GM18520 (cell line): ENCODE measurements at regions not wholly inside any gene's neighbourhood (a gene's known extent, or its start where the extent isn't known, plus 50 kb on each side); places are given as distances from the start of the nearest gene placed in this dataset.
"Not testable (repeated sequence)": the region's sequence is repeated elsewhere in the genome, so short reads cannot be mapped to it uniquely, and the experiment has no call there.

ENCODE experiments used
- ATAC-seq: cut with Tn5 transposase; IDR thresholded peaks from one replicate; pipeline ENCODE4 v1.9.1; 2021; ENCODE audit not compliant: unreplicated experiment

DNA sequence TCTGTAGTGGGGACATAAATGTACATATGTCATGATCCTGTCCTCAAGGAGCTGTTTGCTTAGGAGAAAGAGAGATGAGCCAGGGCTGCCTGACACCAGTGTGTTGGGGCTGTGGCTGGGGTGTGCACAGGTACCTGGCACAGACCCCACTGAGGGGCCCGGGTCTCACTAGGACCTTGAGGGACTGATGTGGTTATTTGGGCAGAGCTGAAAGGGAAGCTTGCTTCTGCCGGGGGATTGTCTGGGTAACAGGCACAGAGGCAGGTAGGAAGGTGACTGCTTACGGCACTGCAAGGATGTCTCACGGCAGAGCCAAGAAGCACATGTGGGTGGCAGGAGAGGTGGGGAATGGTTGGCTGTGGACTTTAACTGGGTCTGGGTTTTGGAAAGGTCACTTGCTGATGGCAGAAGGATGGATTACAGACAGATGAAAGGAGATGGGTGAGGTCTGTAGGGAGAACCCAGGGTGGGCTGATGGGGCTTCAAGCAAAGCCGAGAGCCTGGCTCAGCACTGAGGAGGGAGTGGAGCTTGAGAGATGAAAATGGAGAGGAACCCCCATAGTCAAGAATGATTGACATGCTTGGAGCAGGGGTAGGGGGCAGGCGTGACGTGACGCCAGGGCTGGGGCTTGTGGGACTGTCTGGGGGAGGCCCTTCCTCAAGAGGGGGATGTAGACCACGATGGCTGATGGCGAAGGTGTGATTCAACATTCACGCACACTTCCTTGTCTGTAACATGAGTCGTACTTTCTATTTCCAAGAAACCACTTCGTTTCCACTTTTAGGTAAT lies 207.7 kb upstream of the SHH start:
- ATAC-seq = no peak

DNA sequence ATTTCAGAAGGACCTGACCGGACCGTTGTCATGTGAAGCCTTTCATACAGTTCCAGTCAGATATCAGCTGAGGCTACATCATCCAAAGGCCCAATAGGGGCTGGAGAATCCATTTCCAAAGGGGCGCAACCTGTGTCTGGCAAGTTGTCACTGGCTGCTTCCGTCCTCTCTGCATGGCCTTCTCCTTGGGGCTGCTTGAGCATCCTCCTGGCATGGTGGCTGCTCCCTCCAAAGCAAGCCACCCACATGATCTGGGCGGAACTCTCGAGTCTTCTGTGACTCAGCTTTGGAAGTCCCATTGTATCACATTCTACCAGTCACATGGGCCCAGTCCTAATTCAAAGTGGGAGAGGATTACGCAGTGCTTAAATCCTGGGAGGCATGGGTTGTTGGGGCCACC lies 207.0 kb upstream of the SHH start:
- ATAC-seq = no peak

DNA sequence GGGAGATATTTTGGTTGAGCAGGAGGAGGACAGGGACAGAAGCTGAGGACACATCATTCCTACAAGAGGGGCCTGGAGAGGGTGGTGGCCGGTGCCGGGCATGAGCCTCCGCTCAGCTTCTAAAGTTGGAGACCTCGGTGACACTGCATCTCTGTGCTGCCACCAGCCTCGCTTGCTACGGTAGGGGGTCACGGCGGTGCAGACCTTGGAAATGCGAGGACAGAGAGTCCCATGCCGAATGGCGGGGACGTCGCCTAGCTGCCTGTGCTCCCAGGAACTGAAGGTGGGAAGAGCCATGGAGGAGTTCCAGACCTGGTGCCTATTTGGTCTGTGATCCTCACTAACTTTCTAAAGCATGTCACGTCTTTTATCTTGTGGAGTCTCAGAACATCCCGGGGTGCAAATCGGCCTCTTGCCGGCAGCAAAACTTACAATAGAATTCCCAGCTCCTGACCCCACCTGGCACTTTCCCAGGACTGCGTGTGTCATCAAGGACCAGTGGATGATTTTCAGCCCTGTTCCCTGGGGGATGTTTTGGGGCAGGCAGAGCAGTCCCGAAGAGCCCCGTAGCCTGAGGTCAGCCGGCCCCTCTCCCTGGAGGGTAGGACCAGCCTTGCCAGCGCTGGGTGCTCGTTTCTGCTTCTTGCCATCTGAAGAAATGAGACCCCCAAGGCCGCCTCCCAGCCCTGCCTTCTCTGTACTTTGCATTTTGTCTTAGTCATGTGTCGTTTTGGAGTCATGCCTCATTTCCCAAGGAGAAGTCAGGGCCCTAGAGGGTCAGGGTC lies 205.8 kb upstream of the SHH start:
- no peak for ATAC-seq

DNA sequence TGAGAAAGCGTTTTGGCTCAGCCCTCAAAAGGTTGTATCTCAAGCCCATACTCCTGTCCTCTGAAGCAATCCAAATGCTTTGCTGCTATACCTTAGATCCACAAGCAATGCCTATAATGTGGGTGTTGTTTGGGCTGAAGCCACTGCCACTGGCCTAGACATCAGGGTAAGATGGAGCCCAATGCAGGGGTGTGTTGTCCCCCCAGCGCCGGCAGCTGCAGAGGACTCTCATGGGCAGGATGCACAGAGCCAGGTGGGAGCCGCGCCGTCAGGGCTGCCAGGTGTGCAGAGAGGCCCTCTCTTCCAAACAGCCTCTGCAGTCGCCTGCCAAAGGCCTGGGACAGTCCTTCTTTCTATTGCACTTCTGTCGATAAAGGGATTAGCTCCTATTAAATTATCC lies 205.2 kb upstream of the SHH start:
- no peak for ATAC-seq

DNA sequence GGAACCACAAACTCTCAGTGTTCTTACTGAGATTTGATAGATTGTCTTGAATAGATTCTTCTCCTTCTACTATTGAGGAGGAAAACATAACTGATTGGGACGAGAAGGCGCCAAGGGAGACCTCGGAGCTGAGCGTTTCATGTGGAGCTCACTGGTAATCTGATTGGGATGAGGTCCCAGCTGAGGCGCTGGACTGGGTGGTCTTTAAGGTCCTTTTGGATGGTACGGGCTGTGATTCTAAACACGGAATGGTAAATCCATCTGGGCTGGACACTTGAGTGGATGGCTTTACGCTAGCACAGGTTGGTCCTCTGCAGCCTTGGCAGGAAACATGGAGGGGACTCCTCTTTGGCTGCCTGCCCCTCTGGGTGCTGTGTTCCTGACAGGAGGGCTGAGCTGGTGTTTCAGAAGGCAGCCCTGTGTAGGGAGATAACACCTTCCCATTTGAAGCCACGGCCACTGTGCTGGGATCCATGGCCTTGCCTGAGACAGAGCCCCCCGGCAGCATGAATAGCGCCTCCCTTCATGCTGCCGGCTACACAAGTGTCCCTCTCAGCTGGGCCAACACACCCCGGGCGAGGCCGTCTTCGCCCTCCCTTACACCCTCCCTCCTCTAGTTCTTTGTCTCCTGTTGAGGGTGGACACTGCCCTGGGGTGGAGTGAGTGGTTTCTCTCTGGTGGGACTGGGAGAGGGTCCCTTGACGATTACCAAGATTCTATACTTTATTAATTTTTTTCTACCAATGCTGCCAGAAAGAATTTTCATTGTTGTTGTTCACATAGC lies 203.2 kb upstream of the SHH start:
- no peak for ATAC-seq

DNA sequence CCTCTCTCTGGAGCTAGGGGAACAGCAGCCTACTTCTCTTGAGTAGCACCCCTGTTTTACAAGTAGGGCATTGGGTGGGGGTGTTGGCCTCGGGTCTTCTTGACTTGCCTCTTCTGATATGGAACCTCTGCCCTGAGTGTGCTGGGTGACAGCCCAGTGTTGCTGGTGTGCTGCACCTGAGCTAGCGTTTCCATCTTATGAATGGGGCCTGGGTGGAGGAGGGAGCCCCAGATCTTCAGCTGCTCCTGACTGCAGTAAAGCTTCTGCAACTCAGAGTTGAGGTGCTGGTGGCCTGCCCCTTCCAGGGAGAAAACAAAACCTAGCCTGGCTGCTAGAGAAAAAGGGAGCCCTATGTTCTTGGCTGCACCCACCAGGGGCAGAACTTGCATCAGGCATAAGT lies 202.5 kb upstream of the SHH start:
- ATAC-seq = no peak

DNA sequence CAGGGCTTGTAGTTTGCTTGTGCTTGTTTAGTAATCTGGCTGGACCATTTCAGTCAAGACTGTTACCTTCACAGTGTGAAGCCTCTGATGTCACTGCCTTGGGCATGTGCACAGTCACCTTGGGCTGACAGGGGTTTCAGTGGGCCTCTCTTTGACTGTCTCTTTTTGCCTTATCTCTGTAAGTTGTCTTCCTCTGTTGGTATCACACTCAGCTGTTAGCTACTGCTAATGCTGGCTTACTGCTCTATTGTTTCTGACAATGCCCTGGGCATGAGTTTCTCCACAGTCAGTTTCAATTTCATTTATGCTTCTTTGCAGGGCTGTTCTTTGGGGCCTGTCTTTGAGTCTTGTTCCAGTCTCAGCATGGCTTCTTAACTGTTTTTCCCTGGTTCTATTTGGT lies 201.9 kb upstream of the SHH start:
- no peak for ATAC-seq

DNA sequence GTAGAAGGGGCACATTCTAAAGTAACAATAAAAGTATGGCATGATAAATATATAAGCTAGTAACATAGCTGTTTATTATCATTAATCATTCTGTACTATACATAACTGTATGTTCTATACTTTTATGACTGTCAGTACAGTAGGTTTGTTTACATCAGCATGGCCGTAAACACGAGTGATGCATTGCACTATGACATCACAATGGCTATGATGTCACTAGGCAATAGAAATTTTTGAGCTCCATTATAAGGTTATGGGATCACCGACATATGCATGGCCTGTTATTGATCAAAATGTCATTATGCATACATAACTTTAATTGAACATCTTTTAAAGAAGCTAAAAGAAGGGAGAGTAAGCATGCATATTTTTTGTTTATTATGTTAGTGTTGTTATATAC lies 200.1 kb upstream of the SHH start:
- no peak for ATAC-seq

DNA sequence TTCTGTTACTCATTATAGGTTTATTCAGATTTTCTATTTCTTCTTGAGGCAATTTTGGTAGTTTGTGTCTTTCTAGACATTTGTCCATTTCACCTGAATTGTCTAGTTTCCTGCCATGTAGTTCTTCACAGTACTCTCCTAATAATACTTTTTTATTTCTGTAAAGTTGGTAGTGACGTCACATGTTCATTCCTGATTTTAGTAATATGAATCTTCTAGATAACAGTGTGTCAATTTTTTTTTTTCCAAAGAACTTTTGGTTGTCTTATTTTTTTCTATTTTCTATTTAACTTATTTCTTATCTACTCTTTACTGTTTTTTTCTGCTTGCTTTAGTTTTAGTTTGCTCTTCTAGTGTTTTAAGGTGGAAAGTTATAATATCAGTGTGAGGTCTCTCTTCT lies 197.3 kb upstream of the SHH start:
- ATAC-seq = no peak

DNA sequence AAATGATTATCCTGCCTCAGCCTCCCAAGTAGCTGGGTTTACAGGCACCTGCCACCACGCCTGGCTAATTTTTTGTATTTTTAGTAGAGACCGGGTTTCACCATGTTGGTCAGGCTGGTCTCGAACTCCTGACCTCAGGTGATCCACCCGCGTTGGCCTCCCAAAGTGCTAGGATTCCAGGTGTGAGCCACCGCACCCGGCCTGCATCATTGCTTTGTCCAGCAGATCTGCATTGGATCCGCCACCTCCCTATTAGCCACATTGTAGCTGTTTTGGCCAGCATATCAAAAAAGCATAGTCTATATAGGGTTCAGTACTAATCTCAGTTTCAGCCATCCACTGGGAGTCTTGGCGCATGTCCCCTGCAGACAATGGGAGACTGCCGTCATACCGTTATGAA lies 194.6 kb upstream of the SHH start:
- ATAC-seq = not testable (repeated sequence)

DNA sequence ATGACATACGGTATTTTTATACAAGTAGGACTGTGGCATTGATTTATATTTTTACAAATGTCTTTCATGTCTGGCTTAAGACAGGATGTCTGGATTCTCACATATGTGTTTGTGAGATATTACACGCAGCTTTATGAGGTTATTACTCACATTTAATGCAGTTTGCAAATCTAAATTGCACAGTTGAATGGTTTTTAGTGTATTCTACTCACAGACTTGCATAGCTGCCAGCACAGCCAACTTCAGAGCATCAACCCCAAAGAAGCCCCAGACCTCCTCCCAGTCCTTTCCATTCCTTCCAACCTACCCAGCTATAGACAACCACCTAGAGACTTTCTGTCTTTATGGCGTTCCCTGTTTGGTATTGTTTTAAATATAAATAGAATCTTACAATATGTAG lies 193.8 kb upstream of the SHH start:
- no peak for ATAC-seq

DNA sequence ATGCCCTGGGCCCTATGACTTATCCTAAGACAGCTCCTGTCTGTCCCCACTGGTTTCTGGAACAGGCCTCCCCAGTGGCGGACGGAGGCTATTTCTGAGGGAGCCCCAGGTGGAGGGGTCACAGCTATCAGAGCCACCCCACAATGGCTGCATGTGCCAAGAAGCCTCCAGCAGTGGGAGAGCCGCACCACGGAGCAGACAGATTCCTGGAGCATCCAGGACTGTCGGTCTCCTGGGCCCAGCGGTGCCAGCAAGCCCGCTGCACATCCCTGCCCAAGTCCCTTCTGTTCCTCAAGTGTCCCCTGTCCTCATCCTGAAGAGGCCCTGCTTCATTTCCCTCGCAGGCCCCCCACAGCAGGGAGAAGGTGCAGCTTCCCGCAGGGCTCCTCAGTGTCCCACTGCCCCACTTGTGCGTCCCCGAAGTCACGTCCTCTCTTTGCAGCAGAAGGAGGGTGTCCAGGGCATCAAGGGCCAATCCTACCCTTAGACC lies 193.0 kb upstream of the SHH start:
- no peak for ATAC-seq

DNA sequence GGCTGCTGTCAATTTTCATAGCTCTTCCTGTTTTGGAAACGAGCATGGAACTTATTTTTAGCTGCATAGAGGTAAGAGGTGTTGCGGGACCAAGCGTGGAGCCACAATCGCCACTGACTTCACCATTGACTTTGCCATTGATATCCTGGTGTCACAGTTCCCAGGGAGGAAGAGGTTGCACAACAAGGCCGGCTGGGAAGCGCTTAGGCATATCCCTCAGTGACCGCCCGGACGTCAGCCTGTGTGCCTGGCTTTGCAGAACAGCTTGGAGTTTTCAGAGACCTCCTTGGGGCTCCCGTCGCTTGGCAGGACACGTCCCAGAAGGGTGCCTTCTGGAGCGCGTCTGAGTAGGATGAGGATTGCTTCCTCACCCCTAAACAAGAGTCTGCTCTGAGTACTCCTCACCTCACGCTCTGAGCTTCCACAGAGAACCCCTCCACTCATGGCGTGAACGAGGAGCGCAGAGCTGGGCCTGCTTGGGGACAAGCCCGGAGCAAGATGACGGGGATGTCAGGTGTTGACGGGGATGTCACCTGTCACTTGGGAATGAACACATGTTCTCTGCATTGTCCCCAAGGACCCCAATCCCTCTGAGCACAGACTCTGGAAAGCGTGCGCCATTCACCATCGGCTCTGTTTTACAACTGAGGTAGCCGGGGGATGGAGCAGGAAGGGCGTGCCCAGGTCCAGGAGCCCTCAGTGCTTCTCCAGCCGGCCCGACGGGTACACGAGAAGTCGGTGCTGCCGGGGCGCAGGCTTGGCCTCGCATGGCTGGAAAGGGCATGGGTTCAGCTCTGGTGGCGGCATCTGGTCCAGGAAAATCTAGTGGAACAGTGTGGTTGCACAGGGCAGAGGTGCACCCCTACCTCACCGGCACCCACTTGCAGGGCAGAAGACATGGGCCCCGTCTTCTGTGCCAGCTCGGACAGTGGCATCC lies 192.3 kb upstream of the SHH start:
- no peak for ATAC-seq

DNA sequence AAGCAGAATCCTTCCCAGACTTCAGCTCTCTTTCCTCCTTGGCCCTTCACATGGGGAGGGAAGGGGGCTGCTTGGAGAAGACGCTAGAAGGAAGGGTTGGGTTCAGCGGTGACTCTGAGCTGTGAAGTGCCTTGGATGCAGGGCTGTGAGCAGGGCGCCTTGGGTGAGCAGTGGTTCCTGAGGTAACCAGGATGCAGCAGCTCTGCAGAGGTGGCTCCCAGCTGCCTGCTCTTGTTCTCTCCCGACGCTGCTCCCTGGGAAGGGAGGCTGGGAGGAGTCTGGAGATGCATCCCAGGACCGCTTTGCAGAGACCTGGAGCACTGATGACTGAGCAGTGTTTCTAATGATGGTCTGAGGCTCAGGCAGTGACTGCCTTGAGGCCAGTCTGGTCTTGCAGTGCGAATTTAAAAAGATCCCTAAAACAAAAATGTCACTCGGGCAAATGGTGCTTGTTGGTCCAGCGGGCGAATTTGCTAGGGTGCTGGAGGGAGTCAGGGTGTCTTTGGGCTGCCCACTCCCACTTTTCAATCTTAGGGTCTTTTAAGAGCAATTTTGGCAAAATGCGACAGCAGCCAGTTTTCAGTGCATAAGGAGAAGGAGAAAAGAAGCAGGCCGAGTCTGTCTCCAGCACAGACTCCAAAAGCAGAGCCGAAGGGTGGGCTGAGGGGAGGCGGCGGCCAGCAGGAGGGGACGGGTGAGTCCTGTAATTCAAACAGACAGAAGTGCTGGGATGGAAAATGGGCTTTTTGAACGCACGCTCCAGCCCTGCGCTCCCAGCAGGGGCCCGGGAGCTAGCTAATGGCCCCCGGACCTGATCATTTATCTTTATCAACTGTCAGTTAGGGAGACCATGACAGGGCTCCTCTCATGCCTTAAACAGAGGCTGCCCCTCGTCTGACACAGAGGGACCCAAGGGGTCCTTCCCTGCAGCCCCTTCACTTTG lies 191.2 kb upstream of the SHH start:
- no peak for ATAC-seq

DNA sequence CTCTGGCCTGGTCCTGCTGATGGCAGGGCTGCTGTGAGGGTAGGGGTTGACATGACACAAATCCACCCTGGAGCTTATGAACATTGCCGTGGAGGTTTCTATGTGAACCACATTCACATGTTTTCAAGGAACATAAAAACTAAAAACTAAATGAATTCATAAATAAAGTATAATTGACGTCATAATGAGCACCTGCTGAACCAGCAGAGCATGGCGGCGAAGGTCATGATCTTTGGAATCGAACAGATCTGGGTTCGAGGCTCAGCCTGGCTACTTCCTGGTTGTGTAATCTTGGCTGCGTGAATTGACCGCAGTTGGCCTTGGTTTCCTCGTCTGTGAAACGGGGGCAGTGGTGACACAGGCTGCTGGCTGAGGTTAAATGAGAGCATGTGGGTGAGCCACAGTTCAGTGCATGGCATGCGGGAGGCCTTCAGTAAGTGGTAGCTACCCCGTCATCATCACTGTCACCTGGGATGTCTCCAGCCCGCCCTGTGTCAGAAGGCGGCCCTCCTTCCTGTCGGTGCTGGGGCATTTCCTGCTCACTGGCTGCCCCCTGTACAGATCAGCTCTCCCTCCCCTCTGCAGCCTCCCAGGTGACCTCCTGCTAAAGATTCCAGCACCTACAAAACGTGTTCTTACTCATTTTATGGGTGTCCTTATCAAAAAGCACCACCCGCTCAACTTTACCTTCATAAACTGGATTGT lies 190.3 kb upstream of the SHH start:
- no peak for ATAC-seq

DNA sequence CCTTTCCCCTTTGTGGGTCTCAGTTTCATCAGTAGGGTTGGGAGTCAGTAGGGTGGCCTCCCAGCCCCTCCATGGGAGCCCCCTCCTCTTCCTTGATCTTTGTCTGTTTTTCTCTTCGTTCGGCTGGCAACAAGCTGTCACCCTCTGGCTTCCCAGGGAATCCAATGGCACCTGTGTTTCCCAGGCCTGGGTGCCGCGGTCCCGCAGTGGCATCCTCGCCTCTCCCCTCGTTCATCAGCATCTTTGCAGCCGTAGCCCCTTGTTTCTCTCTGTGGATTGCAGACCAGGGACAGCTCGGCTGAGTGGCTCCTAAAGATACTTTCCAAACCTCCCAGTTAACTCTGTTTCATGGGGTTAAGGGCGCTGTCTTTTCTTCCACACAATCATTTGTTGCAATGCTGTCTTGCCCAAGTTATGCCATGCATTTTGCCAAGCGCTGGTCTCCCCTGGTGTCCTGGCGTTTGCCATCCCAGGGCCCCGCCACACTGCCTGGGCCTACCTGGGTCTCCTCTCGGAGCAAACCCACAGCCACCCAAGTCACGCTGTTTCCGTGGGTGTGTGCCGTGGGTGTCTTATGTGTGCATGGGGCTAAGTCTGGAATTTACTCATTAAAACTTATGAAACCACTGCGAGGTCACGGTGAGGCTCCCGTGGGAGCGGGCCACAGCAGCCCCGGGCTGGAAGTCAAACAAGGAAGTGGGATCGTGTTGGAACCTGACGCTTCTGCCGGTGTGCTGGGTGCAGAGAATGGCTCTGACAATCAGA lies 189.4 kb upstream of the SHH start:
- no peak for ATAC-seq

DNA sequence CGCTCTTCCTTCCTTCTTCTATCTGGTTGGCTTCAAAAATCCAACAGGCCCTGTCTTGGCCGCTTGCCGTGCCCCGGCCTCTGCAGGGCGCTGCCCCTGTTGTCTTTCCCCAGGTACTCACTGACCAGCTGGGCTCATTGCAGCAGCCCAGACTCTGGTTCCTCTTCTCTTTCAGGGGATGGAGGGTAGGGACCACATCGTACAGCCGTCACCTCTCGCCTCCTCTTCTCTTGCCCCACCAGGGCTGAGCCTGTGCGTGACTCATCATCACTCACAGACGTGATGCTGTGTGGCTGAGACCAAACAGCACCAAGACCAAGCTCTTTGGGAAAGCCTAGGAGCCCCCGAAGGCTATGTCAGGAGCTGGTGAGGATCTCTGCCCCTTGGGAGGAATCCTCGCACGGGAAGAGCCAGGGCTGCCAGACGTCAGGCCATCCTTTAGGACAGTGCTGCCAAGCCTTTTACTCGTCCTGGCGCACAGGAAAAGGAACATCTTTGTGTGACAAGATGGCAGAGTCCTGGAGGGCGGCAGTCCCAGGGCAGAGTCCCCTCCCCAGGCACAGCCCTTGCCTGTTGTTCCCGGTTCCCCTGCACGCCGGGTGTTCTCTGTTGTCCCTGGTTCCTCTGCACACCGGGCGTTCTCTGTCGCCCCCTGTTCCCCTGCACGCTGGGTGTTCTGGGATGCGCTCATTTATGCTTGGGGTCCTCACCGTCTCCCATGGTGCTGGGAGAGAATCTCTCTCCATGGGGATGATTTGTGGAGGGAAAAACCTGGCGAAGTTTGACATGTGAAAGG lies 188.5 kb upstream of the SHH start:
- ATAC-seq = no peak
